H1 (cell line): ENCODE measurements at regions not wholly inside any gene's neighbourhood (a gene's known extent, or its start where the extent isn't known, plus 50 kb on each side); places are given as distances from the start of the nearest gene placed in this dataset.

Experiments
- EZH2 ChIP-seq: fragments of 200-600 bp; sonication (generic); IDR thresholded peaks from 2 replicates; pipeline ENCODE4 v1.7.1; 2012; ENCODE audit warnings: low read depth, mild to moderate bottlenecking, moderate library complexity, low read length, inconsistent platforms; ENCODE audit not compliant: severe bottlenecking
- GTF2F1 ChIP-seq: IDR thresholded peaks from 2 replicates; pipeline ENCODE4 v1.6.1; 2012; ENCODE audit warnings: low read depth, low read length, improper control_type of control experiment, borderline replicate concordance
- JUN ChIP-seq: IDR thresholded peaks from 2 replicates; pipeline ENCODE4 v1.6.1; 2011; ENCODE audit warnings: low read depth, mild to moderate bottlenecking, improper control_type of control experiment, low read length
- JUND ChIP-seq: IDR thresholded peaks from 2 replicates; pipeline ENCODE4 v1.6.1; 2011; ENCODE audit warnings: mild to moderate bottlenecking, improper control_type of control experiment, low read length
- KDM5A ChIP-seq: fragments of 200-600 bp; IDR thresholded peaks from 2 replicates; pipeline ENCODE4 v1.7.1; 2012; ENCODE audit warnings: mild to moderate bottlenecking, low read length, inconsistent platforms, mixed read lengths
- POLR2A ChIP-seq, 2 experiments: IDR thresholded peaks; 1 replicate in 1 of 2; 2 replicates in 1 of 2; pipeline ENCODE4 v1.6.1; 2011; ENCODE audit warnings: low read depth in 2 of 2, low read length in 2 of 2, mild to moderate bottlenecking in 2 of 2; ENCODE audit errors: control extremely low read depth in 1 of 2
- SIN3A ChIP-seq, 2 experiments: IDR thresholded peaks in 1 of 2; conservative IDR thresholded peaks in 1 of 2; 2 replicates each; pipeline ENCODE4 v1.6.1; 2011 to 2012; ENCODE audit warnings: low read length in 2 of 2, improper control_type of control experiment in 1 of 2, low read depth in 1 of 2, mild to moderate bottlenecking in 1 of 2
- SP4 ChIP-seq: IDR thresholded peaks from 2 replicates; pipeline ENCODE4 v1.6.1; 2012; ENCODE audit warnings: low read length, inconsistent platforms
- SUZ12 ChIP-seq: fragments of 200-600 bp; sonication (generic); IDR thresholded peaks from 2 replicates; pipeline ENCODE4 v1.6.1; 2012; ENCODE audit warnings: mild to moderate bottlenecking, inconsistent platforms, low read length, moderate library complexity, mixed read lengths
- YY1 ChIP-seq: IDR thresholded peaks from 2 replicates; pipeline ENCODE4 v1.6.1; 2011; ENCODE audit warnings: low read depth, mild to moderate bottlenecking, low read length
- TF ChIP-seq, protein P1 (sequence below): IDR thresholded peaks from 2 replicates; pipeline ENCODE4 v1.6.1; 2012; ENCODE audit warnings: inconsistent platforms
- TF ChIP-seq, protein P2 (sequence below), 3 experiments: IDR thresholded peaks; 1 replicate in 2 of 3; 2 replicates in 1 of 3; pipeline versions ENCODE4 v1.5.1 to v1.6.1; 2011; ENCODE audit warnings: low read length in 3 of 3, mild to moderate bottlenecking in 3 of 3, inconsistent platforms in 2 of 3, low read depth in 1 of 3, moderate library complexity in 1 of 3; ENCODE audit not compliant: insufficient read depth in 1 of 3; ENCODE audit errors: control extremely low read depth in 1 of 3

- no peak for TF ChIP-seq EZH2
- TF ChIP-seq SUZ12: no peak
- no peak for TF ChIP-seq POLR2A (IDR thresholded peaks at IDR 0.05; ENCODE audit: control extremely low read depth in 1 of 2, low read depth in 2 of 2, low read length in 2 of 2)
- TF ChIP-seq GTF2F1: no peak
- TF ChIP-seq YY1: no peak
- TF ChIP-seq SIN3A (conservative IDR thresholded peaks at IDR 0.05 in 1 of 2, IDR thresholded peaks at IDR 0.05 in 1 of 2; ENCODE audit: low read depth in 1 of 2, low read length in 2 of 2): no peak
- TF ChIP-seq, protein P1, sequence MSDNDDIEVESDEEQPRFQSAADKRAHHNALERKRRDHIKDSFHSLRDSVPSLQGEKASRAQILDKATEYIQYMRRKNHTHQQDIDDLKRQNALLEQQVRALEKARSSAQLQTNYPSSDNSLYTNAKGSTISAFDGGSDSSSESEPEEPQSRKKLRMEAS: no peak
- TF ChIP-seq, protein P2, sequence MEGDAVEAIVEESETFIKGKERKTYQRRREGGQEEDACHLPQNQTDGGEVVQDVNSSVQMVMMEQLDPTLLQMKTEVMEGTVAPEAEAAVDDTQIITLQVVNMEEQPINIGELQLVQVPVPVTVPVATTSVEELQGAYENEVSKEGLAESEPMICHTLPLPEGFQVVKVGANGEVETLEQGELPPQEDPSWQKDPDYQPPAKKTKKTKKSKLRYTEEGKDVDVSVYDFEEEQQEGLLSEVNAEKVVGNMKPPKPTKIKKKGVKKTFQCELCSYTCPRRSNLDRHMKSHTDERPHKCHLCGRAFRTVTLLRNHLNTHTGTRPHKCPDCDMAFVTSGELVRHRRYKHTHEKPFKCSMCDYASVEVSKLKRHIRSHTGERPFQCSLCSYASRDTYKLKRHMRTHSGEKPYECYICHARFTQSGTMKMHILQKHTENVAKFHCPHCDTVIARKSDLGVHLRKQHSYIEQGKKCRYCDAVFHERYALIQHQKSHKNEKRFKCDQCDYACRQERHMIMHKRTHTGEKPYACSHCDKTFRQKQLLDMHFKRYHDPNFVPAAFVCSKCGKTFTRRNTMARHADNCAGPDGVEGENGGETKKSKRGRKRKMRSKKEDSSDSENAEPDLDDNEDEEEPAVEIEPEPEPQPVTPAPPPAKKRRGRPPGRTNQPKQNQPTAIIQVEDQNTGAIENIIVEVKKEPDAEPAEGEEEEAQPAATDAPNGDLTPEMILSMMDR (IDR thresholded peaks at IDR 0.05; ENCODE audit: control extremely low read depth in 1 of 3, insufficient read depth in 1 of 3, low read depth in 1 of 3, low read length in 3 of 3): no peak
- TF ChIP-seq SP4: no peak
- TF ChIP-seq JUND: no peak
- no peak for TF ChIP-seq JUN
- TF ChIP-seq KDM5A: no peak
Observed at GRCh38 chr6:140533526-140533925, 1159.1 kb upstream of the CITED2 start.
